MCF 10A (cell line): ENCODE measurements at regions not wholly inside any gene's neighbourhood (a gene's known extent, or its start where the extent isn't known, plus 50 kb on each side); places are given as distances from the start of the nearest gene placed in this dataset.

Experiments used
- BruUV-seq: library from RNA; stranded (reverse); fragments of 400-500 nt; replicated peaks from 2 replicates; lab custom pipeline; 2021; lab: Mats Ljungman, UMichigan
- CTCF ChIA-PET: fragments of 300-600 bp; sonication (Branson Sonifier 250); formaldehyde crosslinking; extraction: SDS; loops from one replicate; lab custom pipeline; 2021; ENCODE audit warnings: antibody characterized with exemption, inconsistent platforms; lab: Yijun Ruan, JAX
- POLR2A ChIA-PET: fragments of 300-600, 350-650 bp; sonication (Branson Sonifier 250); formaldehyde crosslinking; extraction: SDS; loops from one replicate; lab custom pipeline; 2020; ENCODE audit warnings: antibody characterized with exemption, inconsistent platforms; lab: Yijun Ruan, JAX
- DNase-seq: peaks from one replicate; pipeline ENCODE4 v3.0.0-alpha.2; 2018; ENCODE audit not compliant: unreplicated experiment
- H3K27ac Mint-ChIP-seq: one replicate; pipeline ENCODE4 v1.8.0; 2022; ENCODE audit warnings: mild to moderate bottlenecking, low read depth, mixed read lengths; ENCODE audit not compliant: unreplicated experiment
- H3K27me3 Mint-ChIP-seq: one replicate; pipeline ENCODE4 v1.8.0; 2022; ENCODE audit warnings: mixed read lengths; ENCODE audit not compliant: insufficient read depth, unreplicated experiment
- H3K36me3 Mint-ChIP-seq: one replicate; pipeline ENCODE4 v1.8.0; 2022; ENCODE audit warnings: mild to moderate bottlenecking, moderate library complexity, mixed read lengths; ENCODE audit not compliant: insufficient read depth, unreplicated experiment
- H3K4me1 Mint-ChIP-seq: one replicate; pipeline ENCODE4 v1.8.0; 2022; ENCODE audit warnings: mixed read lengths; ENCODE audit not compliant: insufficient read depth, unreplicated experiment
- H3K4me3 Mint-ChIP-seq: one replicate; pipeline ENCODE4 v1.8.0; 2022; ENCODE audit warnings: mild to moderate bottlenecking, moderate library complexity, mixed read lengths; ENCODE audit not compliant: unreplicated experiment
- H3K9me3 Mint-ChIP-seq: one replicate; pipeline ENCODE4 v1.8.0; 2022; ENCODE audit warnings: mixed read lengths; ENCODE audit not compliant: unreplicated experiment
- intact Hi-C: fragments of 100-400 bp; cut with micrococcal nuclease; formaldehyde crosslinking; loops from 2 replicates; pipeline ENCODE4 v1.14.1; 2022
- TF ChIP-seq, protein P1 (sequence below): fragments of 200-600 bp; IDR thresholded peaks from one replicate; pipeline ENCODE4 v1.8.0; 2022; ENCODE audit warnings: antibody characterized with exemption, mild to moderate bottlenecking; ENCODE audit not compliant: unreplicated experiment

DNA sequence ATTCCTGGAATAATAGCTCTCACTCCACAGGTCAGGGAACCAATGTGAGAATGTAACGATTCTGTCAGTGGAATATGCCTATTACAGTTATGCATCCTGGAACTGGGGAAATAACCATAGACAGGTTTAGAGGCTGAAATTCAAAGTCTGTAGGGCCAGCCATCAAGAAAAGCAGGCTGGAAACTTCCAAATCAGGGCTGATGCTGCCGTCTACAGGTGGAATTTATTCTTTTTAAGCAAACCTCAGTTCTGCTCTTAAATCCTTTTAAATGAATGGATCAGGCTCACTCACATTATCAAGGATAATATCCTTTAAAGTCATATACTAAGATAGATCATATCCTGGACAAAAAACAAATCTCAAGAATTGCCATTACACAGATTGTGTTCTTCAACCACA, 699.8 kb downstream of the NR2F2 start:
- no peaks in the 10 kb centered on the region for H3K27me3 Mint-ChIP-seq
- H3K9me3 Mint-ChIP-seq, result no peaks in the 10 kb centered on the region
- CTCF ChIA-PET, result no interaction called here
- DNase-seq, result no peak
- H3K27ac Mint-ChIP-seq, result no peak overlapping the region
- no peaks in the 10 kb centered on the region for H3K36me3 Mint-ChIP-seq
- TF ChIP-seq, protein P1, sequence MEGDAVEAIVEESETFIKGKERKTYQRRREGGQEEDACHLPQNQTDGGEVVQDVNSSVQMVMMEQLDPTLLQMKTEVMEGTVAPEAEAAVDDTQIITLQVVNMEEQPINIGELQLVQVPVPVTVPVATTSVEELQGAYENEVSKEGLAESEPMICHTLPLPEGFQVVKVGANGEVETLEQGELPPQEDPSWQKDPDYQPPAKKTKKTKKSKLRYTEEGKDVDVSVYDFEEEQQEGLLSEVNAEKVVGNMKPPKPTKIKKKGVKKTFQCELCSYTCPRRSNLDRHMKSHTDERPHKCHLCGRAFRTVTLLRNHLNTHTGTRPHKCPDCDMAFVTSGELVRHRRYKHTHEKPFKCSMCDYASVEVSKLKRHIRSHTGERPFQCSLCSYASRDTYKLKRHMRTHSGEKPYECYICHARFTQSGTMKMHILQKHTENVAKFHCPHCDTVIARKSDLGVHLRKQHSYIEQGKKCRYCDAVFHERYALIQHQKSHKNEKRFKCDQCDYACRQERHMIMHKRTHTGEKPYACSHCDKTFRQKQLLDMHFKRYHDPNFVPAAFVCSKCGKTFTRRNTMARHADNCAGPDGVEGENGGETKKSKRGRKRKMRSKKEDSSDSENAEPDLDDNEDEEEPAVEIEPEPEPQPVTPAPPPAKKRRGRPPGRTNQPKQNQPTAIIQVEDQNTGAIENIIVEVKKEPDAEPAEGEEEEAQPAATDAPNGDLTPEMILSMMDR, result no peak
- no peaks in the 10 kb centered on the region for H3K4me1 Mint-ChIP-seq
- POLR2A ChIA-PET, result no interaction called here
- no TSS peak for BruUV-seq
- no peak overlapping the region for H3K4me3 Mint-ChIP-seq
- intact Hi-C loops, result no loop called here

DNA sequence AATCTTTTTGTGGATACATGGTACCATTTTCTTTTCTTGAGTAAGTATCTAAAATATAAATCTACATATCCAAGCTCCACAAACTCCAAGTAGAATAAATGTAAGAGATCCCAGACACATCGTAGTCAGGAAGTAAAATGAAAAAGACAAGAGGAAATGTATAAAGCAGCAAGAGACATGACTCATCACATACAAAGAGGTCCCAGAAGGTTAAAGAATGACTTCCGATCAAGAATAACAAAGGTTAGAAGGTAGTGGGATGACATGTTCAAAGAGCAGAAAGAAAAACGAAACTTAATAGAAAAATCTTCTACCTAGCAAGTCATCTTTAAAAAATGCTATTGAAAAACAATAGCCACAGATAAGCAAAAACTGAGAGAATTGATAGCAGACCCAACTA, 705.8 kb downstream of the NR2F2 start:
- H3K36me3 Mint-ChIP-seq, result no peaks in the 10 kb centered on the region
- no peaks in the 10 kb centered on the region for H3K4me1 Mint-ChIP-seq
- POLR2A ChIA-PET, result no interaction called here
- BruUV-seq, result no TSS peak
- H3K9me3 Mint-ChIP-seq, result no peaks in the 10 kb centered on the region
- no peak for DNase-seq
- no peak overlapping the region for H3K4me3 Mint-ChIP-seq
- no peaks in the 10 kb centered on the region for H3K27me3 Mint-ChIP-seq
- CTCF ChIA-PET, result no interaction called here
- intact Hi-C loops, result no loop called here
- no peak overlapping the region for H3K27ac Mint-ChIP-seq
- TF ChIP-seq, protein P1, result no peak

DNA sequence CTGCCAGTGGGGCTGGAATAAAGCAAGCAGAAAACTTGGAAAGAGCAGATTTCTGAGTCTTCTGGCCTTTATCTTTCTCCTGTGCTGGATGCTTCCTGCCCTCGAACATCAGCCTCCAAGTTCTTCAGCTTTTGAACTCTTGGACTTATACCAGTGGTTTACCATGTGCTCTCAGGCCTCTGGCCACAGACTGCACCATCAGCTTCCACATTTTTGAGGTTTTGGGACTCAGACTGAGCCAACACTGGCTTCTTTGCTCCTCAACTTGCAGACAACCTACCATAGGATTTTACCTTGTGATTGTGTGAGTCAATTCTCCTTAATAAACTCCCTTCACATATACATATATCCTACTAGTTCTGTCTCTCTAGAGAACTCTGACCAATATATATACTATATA, 706.6 kb downstream of the NR2F2 start:
- H3K27me3 Mint-ChIP-seq, result no peaks in the 10 kb centered on the region
- TF ChIP-seq, protein P1, result no peak
- POLR2A ChIA-PET, result no interaction called here
- CTCF ChIA-PET, result no interaction called here
- no peak overlapping the region for H3K4me3 Mint-ChIP-seq
- H3K9me3 Mint-ChIP-seq, result no peaks in the 10 kb centered on the region
- no TSS peak for BruUV-seq
- H3K4me1 Mint-ChIP-seq, result no peaks in the 10 kb centered on the region
- no peaks in the 10 kb centered on the region for H3K36me3 Mint-ChIP-seq
- intact Hi-C loops, result no loop called here
- DNase-seq, result no peak
- no peak overlapping the region for H3K27ac Mint-ChIP-seq

DNA sequence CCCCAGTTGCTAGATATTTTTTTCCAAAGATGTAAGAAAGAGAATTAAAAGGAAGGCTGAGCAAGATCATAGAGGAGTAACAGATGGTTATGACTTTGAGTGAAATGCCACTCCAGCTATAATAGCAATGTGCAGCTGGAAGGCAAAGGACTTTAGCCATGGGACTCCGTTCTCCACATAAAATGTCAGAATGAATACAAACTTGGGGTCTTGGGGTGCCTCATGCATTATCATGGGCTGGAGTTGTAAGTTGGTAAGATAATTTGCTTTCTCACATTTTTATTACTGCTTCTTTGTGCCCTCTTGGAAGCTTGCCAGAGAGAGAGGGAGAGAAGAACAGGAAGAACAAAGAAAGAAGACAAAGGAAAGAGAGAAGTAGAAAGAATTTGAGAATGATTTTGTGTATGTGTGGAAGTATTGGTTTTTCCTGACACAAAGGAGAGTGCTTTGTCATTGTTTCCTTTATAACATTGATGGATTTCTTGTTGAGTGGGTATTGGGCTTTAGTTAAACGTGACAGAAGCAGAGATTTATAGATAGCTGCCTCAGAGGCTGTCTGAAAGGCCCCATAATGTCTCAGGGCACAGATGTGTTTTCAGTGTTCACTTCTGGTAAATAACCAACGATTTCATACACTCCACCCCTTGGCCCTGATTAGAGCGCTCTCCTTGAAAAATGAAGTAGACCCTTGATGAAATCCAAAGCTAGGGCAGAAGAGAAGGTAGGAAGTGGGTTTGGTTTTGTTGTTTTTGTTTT, 715.3 kb downstream of the NR2F2 start:
- intact Hi-C loops, result no loop called here
- no peaks in the 10 kb centered on the region for H3K4me1 Mint-ChIP-seq
- POLR2A ChIA-PET, result no interaction called here

More for the DNA sequence above, 715.3 kb downstream of the NR2F2 start:
- no TSS peak for BruUV-seq
- Mint-ChIP-seq H3K27me3 (no peaks in the 10 kb centered on the region), H3K9me3 (no peaks in the 10 kb centered on the region), H3K36me3 (no peaks in the 10 kb centered on the region), H3K27ac (no peak overlapping the region), H3K4me3 (no peak overlapping the region)
- CTCF ChIA-PET, result interaction anchor here (0.5 kb wide), 1 partner anchor 558 kb away, joined by 3 read pairs; no protein-coding TSS in a partner anchor
- TF ChIP-seq, protein P1, result no peak
- no peak for DNase-seq
